SK-N-MC (cell line): ENCODE measurements at regions not wholly inside any gene's neighbourhood (a gene's known extent, or its start where the extent isn't known, plus 50 kb on each side); places are given as distances from the start of the nearest gene placed in this dataset.

Source experiments
- EZH2 ChIP-seq: fragments of 200-600 bp; sonication (generic); IDR thresholded peaks from one replicate; pipeline ENCODE4 v1.6.1; 2017; ENCODE audit warnings: antibody characterized with exemption
- POLR2AphosphoS5 ChIP-seq: IDR thresholded peaks from 2 replicates; pipeline ENCODE4 v1.6.1; 2012; ENCODE audit warnings: mild to moderate bottlenecking, low read depth, low read length, borderline replicate concordance

GRCh38 chr15:69753867-69754266, 301.2 kb downstream of the RPLP1 start:
- TF ChIP-seq POLR2AphosphoS5 (no peak), EZH2 (no peak)
